IMR-90 (cell line): ENCODE measurements at regions not wholly inside any gene's neighbourhood (a gene's known extent, or its start where the extent isn't known, plus 50 kb on each side); places are given as distances from the start of the nearest gene placed in this dataset.

ENCODE experiments used
- ATAC-seq: fragments of 200-7000 bp; cut with Tn5 transposase; 2 replicates; pipeline ENCODE4 v1.9.1; 2020; ENCODE audit warnings: low read depth, mild to moderate bottlenecking, moderate library complexity
- BruUV-seq: library from RNA; stranded (reverse); fragments of 400-500 nt; replicated peaks from 2 replicates; lab custom pipeline; 2021; lab: Mats Ljungman, UMichigan
- CTCF ChIA-PET: fragments of 300-600 bp; formaldehyde crosslinking; extraction: SDS; loops from one replicate; lab custom pipeline; 2021; ENCODE audit warnings: antibody characterized with exemption; lab: Yijun Ruan, JAX
- POLR2A ChIA-PET: fragments of 300-600 bp; sonication (Branson Sonifier 250); formaldehyde crosslinking; loops from one replicate; lab custom pipeline; 2022; ENCODE audit warnings: antibody characterized with exemption; ENCODE audit not compliant: unreplicated experiment; lab: Charles Lee
- DNase-seq: peaks from one replicate; pipeline ENCODE4 v3.0.0; 2013
- H2AFZ ChIP-seq: replicated peaks from 2 replicates; pipeline ENCODE3; 2013; ENCODE audit warnings: low read length, mild to moderate bottlenecking; ENCODE audit not compliant: poor library complexity
- H2AK5ac ChIP-seq: 2 replicates; pipeline ENCODE4 v1.6.1; 2013; ENCODE audit warnings: low read depth, low read length, inconsistent platforms
- H2AK9ac ChIP-seq: replicated peaks from 2 replicates; pipeline ENCODE3; 2013; ENCODE audit warnings: mild to moderate bottlenecking, low read depth, low read length, moderate library complexity; ENCODE audit not compliant: poor library complexity
- H2BK120ac ChIP-seq: 2 replicates; pipeline ENCODE4 v1.6.1; 2013; ENCODE audit warnings: low read depth, low read length, inconsistent platforms
- H2BK15ac ChIP-seq: 3 replicates; pipeline ENCODE4 v1.6.1; 2013; ENCODE audit warnings: low read depth, low read length, inconsistent platforms
- H2BK20ac ChIP-seq: 2 replicates; pipeline ENCODE4 v1.6.1; 2013; ENCODE audit warnings: low read depth, mild to moderate bottlenecking, inconsistent platforms, low read length, moderate library complexity
- H2BK5ac ChIP-seq: 2 replicates; pipeline ENCODE4 v1.6.1; 2013; ENCODE audit warnings: mild to moderate bottlenecking, low read depth, low read length, inconsistent platforms; ENCODE audit not compliant: poor library complexity, severe bottlenecking
- H3K14ac ChIP-seq: replicated peaks from 2 replicates; pipeline ENCODE4 v1.6.1; 2013; ENCODE audit warnings: low read depth, low read length, inconsistent platforms
- H3K18ac ChIP-seq: 2 replicates; pipeline ENCODE4 v1.6.1; 2013; ENCODE audit warnings: low read depth, low read length, control low read depth
- H3K23ac ChIP-seq: 2 replicates; pipeline ENCODE4 v1.6.1; 2013; ENCODE audit warnings: low read depth, low read length, inconsistent platforms
- H3K27ac ChIP-seq: 2 replicates; pipeline ENCODE4 v1.5.1; 2013; ENCODE audit warnings: mild to moderate bottlenecking, control low read depth, low read length; ENCODE audit not compliant: insufficient read depth
- H3K27me3 ChIP-seq: 2 replicates; pipeline ENCODE4 v1.6.1; 2013; ENCODE audit warnings: low read length; ENCODE audit not compliant: control insufficient read depth, insufficient read depth
- H3K36me3 ChIP-seq: 2 replicates; pipeline ENCODE4 v1.6.1; 2013; ENCODE audit warnings: low read length, mixed read lengths; ENCODE audit not compliant: control insufficient read depth, insufficient read depth
- H3K4ac ChIP-seq: 2 replicates; pipeline ENCODE4 v1.6.1; 2013; ENCODE audit warnings: low read depth, low read length, inconsistent platforms
- H3K4me1 ChIP-seq: 2 replicates; pipeline ENCODE4 v1.6.1; 2013; ENCODE audit warnings: low read length, mixed read lengths; ENCODE audit not compliant: control insufficient read depth, insufficient read depth
- H3K4me2 ChIP-seq: 2 replicates; pipeline ENCODE4 v1.6.1; 2013; ENCODE audit warnings: low read depth, mild to moderate bottlenecking, control low read depth, low read length, moderate library complexity
- H3K4me3 ChIP-seq: 2 replicates; pipeline ENCODE4 v1.5.1; 2013; ENCODE audit warnings: low read depth, mild to moderate bottlenecking, control low read depth, low read length, moderate library complexity; ENCODE audit not compliant: insufficient read depth
- H3K56ac ChIP-seq: 2 replicates; pipeline ENCODE4 v1.6.1; 2013; ENCODE audit warnings: low read length, inconsistent platforms; ENCODE audit not compliant: insufficient read depth; ENCODE audit errors: extremely low read depth
- H3K79me1 ChIP-seq, 2 experiments: 2 replicates each; pipeline ENCODE4 v1.6.1; 2013; ENCODE audit warnings: low read length in 2 of 2, inconsistent platforms in 1 of 2, low read depth in 1 of 2
- H3K9ac ChIP-seq: 2 replicates; pipeline ENCODE4 v1.6.1; 2013; ENCODE audit warnings: low read depth, low read length, control low read depth
- H3K9me1 ChIP-seq: 2 replicates; pipeline ENCODE4 v1.6.1; 2013; ENCODE audit warnings: low read length, inconsistent platforms; ENCODE audit not compliant: insufficient read depth
- H3K9me3 ChIP-seq: 2 replicates; pipeline ENCODE4 v1.6.1; 2013; ENCODE audit warnings: low read length; ENCODE audit not compliant: control insufficient read depth, insufficient read depth
- H4K20me1 ChIP-seq: 2 replicates; pipeline ENCODE4 v1.6.1; 2013; ENCODE audit warnings: low read length, inconsistent platforms; ENCODE audit not compliant: insufficient read depth
- H4K5ac ChIP-seq: 2 replicates; pipeline ENCODE4 v1.6.1; 2013; ENCODE audit warnings: mild to moderate bottlenecking, low read depth, low read length, control low read depth
- H4K8ac ChIP-seq, 2 experiments: 2 replicates each; pipeline ENCODE4 v1.6.1; 2013; ENCODE audit warnings: low read depth in 2 of 2, low read length in 2 of 2, control low read depth in 1 of 2, inconsistent platforms in 1 of 2
- H4K91ac ChIP-seq: 2 replicates; pipeline ENCODE4 v1.6.1; 2013; ENCODE audit warnings: low read depth, low read length, inconsistent platforms; ENCODE audit not compliant: insufficient read depth
- CEBPB ChIP-seq: IDR thresholded peaks from 2 replicates; pipeline ENCODE4 v1.6.1; 2012; ENCODE audit warnings: low read depth, low read length, improper control_type of control experiment
- FOS ChIP-seq: fragments of 150-350 bp; IDR thresholded peaks from 2 replicates; pipeline ENCODE4 v1.6.1; 2016; ENCODE audit warnings: low read depth, low read length
- MXI1 ChIP-seq: IDR thresholded peaks from 2 replicates; pipeline ENCODE4 v1.6.1; 2012; ENCODE audit warnings: low read depth, mild to moderate bottlenecking, low read length, moderate library complexity, borderline replicate concordance
- NFE2L2 ChIP-seq: fragments of 150-350 bp; IDR thresholded peaks from 2 replicates; pipeline ENCODE4 v1.6.1; 2016; ENCODE audit warnings: low read depth, mild to moderate bottlenecking, low read length
- POLR2A ChIP-seq: IDR thresholded peaks from 2 replicates; pipeline ENCODE4 v1.6.1; 2012; ENCODE audit warnings: mild to moderate bottlenecking, low read depth, low read length
- RCOR1 ChIP-seq: IDR thresholded peaks from 2 replicates; pipeline ENCODE4 v1.6.1; 2012; ENCODE audit warnings: mild to moderate bottlenecking, low read length, improper control_type of control experiment; ENCODE audit not compliant: insufficient replicate concordance
- RFX5 ChIP-seq: IDR thresholded peaks from 2 replicates; pipeline ENCODE4 v1.8.0; 2012; ENCODE audit warnings: low read depth, mild to moderate bottlenecking, low read length, moderate library complexity
- USF2 ChIP-seq: fragments of 150-350 bp; IDR thresholded peaks from 2 replicates; pipeline ENCODE4 v1.6.1; 2017; ENCODE audit warnings: mild to moderate bottlenecking, antibody characterized with exemption, low read length, low read depth
- dilution Hi-C: fragments of 300-500 bp; cut with HindIII; formaldehyde crosslinking; loops from one replicate; pipeline ENCODE4 v1.14.3; 2018; ENCODE audit warnings: low sequenced_read_pairs; ENCODE audit not compliant: unreplicated experiment
- in situ Hi-C: fragments of 300-500 bp; cut with MboI; formaldehyde crosslinking; loops from 3 replicates; pipeline ENCODE4 v1.14.3; 2019; ENCODE audit warnings: low sequenced_read_pairs, inconsistent platforms, mixed read lengths
- intact Hi-C: fragments of 100-400 bp; cut with micrococcal nuclease; formaldehyde crosslinking; loops from 2 replicates; pipeline ENCODE4 v1.10.0; 2022
- TF ChIP-seq, protein P1 (sequence below): fragments of 150-350 bp; IDR thresholded peaks from 2 replicates; pipeline ENCODE4 v1.6.1; 2016; ENCODE audit warnings: low read depth, mild to moderate bottlenecking, low read length, moderate library complexity, borderline replicate concordance

- dilution Hi-C loops = no loop called here
Measured at GRCh38 chr11:109155291-109155690, 266.7 kb upstream of the C11orf87 start.

More at GRCh38 chr11:109155291-109155690, 266.7 kb upstream of the C11orf87 start:
- DNase-seq = no peak
- H2AK5ac ChIP-seq = no peak overlapping the region
- TF ChIP-seq RCOR1 (no peak), NFE2L2 (no peak), FOS (no peak), CEBPB (no peak), POLR2A (no peak), RFX5 (no peak), MXI1 (no peak), USF2 (no peak)
- TF ChIP-seq, protein P1, sequence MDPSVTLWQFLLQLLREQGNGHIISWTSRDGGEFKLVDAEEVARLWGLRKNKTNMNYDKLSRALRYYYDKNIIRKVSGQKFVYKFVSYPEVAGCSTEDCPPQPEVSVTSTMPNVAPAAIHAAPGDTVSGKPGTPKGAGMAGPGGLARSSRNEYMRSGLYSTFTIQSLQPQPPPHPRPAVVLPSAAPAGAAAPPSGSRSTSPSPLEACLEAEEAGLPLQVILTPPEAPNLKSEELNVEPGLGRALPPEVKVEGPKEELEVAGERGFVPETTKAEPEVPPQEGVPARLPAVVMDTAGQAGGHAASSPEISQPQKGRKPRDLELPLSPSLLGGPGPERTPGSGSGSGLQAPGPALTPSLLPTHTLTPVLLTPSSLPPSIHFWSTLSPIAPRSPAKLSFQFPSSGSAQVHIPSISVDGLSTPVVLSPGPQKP = no peak
- H3K9me3 ChIP-seq = no peaks in the 10 kb centered on the region
- H3K4me2 ChIP-seq = no peak overlapping the region
- intact Hi-C loops = no loop called here
- ChIA-PET CTCF (no interaction called here), POLR2A (no interaction called here)
- no peak overlapping the region for H3K4me3 ChIP-seq
- no peak overlapping the region for H3K18ac ChIP-seq
- H2BK15ac ChIP-seq = no peak overlapping the region
- no peak overlapping the region for H3K9ac ChIP-seq
- H2BK20ac ChIP-seq = no peak overlapping the region
- no peak overlapping the region for H4K8ac ChIP-seq
- H3K4me1 ChIP-seq = no peaks in the 10 kb centered on the region
- H3K56ac ChIP-seq = no peak overlapping the region
- no peaks in the 10 kb centered on the region for H3K9me1 ChIP-seq
- H4K91ac ChIP-seq = no peak overlapping the region
- no peak overlapping the region for H3K14ac ChIP-seq
- H3K27ac ChIP-seq = no peak overlapping the region
- no peaks in the 10 kb centered on the region for H3K27me3 ChIP-seq
- no TSS peak for BruUV-seq
- no peak overlapping the region for H3K23ac ChIP-seq
- H3K36me3 ChIP-seq = no peaks in the 10 kb centered on the region
- no peak for ATAC-seq
- no peak overlapping the region for H2AK9ac ChIP-seq
- in situ Hi-C loops = no loop called here
- no peak overlapping the region for H2BK120ac ChIP-seq
- H3K79me1 ChIP-seq = no peaks in the 10 kb centered on the region
- H4K20me1 ChIP-seq = no peaks in the 10 kb centered on the region
- H4K5ac ChIP-seq = no peak overlapping the region
- no peak overlapping the region for H2AFZ ChIP-seq
- no peak overlapping the region for H3K4ac ChIP-seq
- H2BK5ac ChIP-seq = no peak overlapping the region
